SK-N-SH (cell line): ENCODE measurements at regions not wholly inside any gene's neighbourhood (a gene's known extent, or its start where the extent isn't known, plus 50 kb on each side); places are given as distances from the start of the nearest gene placed in this dataset.

Experiments
- CTCF ChIA-PET: fragments of 300-600, 350-600 bp; formaldehyde crosslinking; extraction: SDS; loops from one replicate; lab custom pipeline; 2021; lab: Yijun Ruan, JAX
- POLR2A ChIA-PET: fragments of 350-600 bp; sonication (Branson Sonifier 250); formaldehyde crosslinking; extraction: SDS; loops from one replicate; lab custom pipeline; 2020; ENCODE audit warnings: antibody characterized with exemption, inconsistent platforms; lab: Yijun Ruan, JAX
- DNase-seq: peaks from one replicate; pipeline ENCODE4 v3.0.0; 2012
- H2AFZ ChIP-seq: fragments of 200-600 bp; sonication (generic); 2 replicates; pipeline ENCODE4 v1.8.1; 2016; ENCODE audit warnings: antibody characterized with exemption, mild to moderate bottlenecking, low read depth
- H3F3A ChIP-seq: fragments of 200-600 bp; sonication (generic); replicated peaks from 2 replicates; pipeline ENCODE3; 2016; ENCODE audit warnings: antibody characterized with exemption, mild to moderate bottlenecking; ENCODE audit not compliant: insufficient read depth
- H3K27ac ChIP-seq, 2 experiments: fragments of 200-500 bp in 1 of 2; fragments of 200-600 bp in 1 of 2; sonication (Bioruptor generic) in 1 of 2; sonication (generic), shearing (Covaris generic) in 1 of 2; 2 replicates each; pipeline versions ENCODE4 v1.5.1 to v1.6.1; 2014 to 2016; ENCODE audit warnings: low read depth in 2 of 2, inconsistent platforms in 1 of 2, low read length in 1 of 2, mild to moderate bottlenecking in 1 of 2, mixed read lengths in 1 of 2
- H3K27me3 ChIP-seq: fragments of 200-600 bp; sonication (generic), shearing (Covaris generic); 2 replicates; pipeline ENCODE4 v1.6.1; 2016; ENCODE audit warnings: mixed run types; ENCODE audit not compliant: insufficient read depth
- H3K36me3 ChIP-seq, 2 experiments: fragments of 200-500 bp in 1 of 2; fragments of 200-600 bp in 1 of 2; sonication (Bioruptor generic) in 1 of 2; sonication (generic) in 1 of 2; replicated peaks in 1 of 2; 2 replicates each; pipeline versions ENCODE3 to v1.5.1; 2014 to 2016; ENCODE audit warnings: low read length in 1 of 2, mild to moderate bottlenecking in 1 of 2; ENCODE audit not compliant: insufficient read depth in 2 of 2, control insufficient read depth in 1 of 2
- H3K4me1 ChIP-seq, 2 experiments: fragments of 200-500 bp in 1 of 2; fragments of 200-600 bp in 1 of 2; sonication (Bioruptor generic) in 1 of 2; sonication (generic), shearing (Covaris generic) in 1 of 2; 2 replicates each; pipeline versions ENCODE4 v1.5.1 to v1.6.1; 2014 to 2016; ENCODE audit warnings: low read depth in 1 of 2, low read length in 1 of 2, mixed run types in 1 of 2; ENCODE audit not compliant: insufficient read depth in 2 of 2, control insufficient read depth in 1 of 2
- H3K4me2 ChIP-seq: fragments of 200-600 bp; sonication (generic), shearing (Covaris generic); 2 replicates; pipeline ENCODE4 v1.6.1; 2017; ENCODE audit warnings: mixed run types
- H3K4me3 ChIP-seq, 2 experiments: fragments of 200-500 bp in 1 of 2; fragments of 200-600 bp in 1 of 2; sonication (Bioruptor generic) in 1 of 2; sonication (generic), shearing (Covaris generic) in 1 of 2; 2 replicates each; pipeline versions ENCODE4 v1.5.1 to v1.8.1; 2014 to 2016; ENCODE audit warnings: low read depth in 2 of 2, inconsistent platforms in 1 of 2, low read length in 1 of 2, mild to moderate bottlenecking in 1 of 2, mixed read lengths in 1 of 2, moderate library complexity in 1 of 2
- H3K79me2 ChIP-seq: fragments of 200-600 bp; sonication (generic); 2 replicates; pipeline ENCODE4 v1.8.1; 2017; ENCODE audit warnings: mild to moderate bottlenecking; ENCODE audit not compliant: insufficient read depth
- H3K9ac ChIP-seq: fragments of 200-600 bp; sonication (generic); 2 replicates; pipeline ENCODE4 v1.6.1; 2017; ENCODE audit warnings: mixed run types
- H3K9me2 ChIP-seq: fragments of 200-600 bp; sonication (generic); 2 replicates; pipeline ENCODE4 v1.6.1; 2017; ENCODE audit warnings: mixed run types
- H3K9me3 ChIP-seq: fragments of 200-600 bp; sonication (generic); 2 replicates; pipeline ENCODE4 v1.6.1; 2017; ENCODE audit warnings: mixed run types, mild to moderate bottlenecking, moderate library complexity
- H4K20me1 ChIP-seq: fragments of 200-600 bp; sonication (generic); 2 replicates; pipeline ENCODE4 v1.6.1; 2017; ENCODE audit warnings: mild to moderate bottlenecking, mixed run types; ENCODE audit not compliant: insufficient read depth
- CHD2 ChIP-seq: fragments of 150-350 bp; IDR thresholded peaks from 2 replicates; pipeline ENCODE4 v1.6.1; 2018; ENCODE audit warnings: low read length; ENCODE audit not compliant: partially characterized antibody
- ELF1 ChIP-seq: IDR thresholded peaks from 2 replicates; pipeline ENCODE4 v1.4.0; 2012
- EZH2phosphoT487 ChIP-seq: fragments of 200-600 bp; sonication (generic); IDR thresholded peaks from 2 replicates; pipeline ENCODE4 v1.6.1; 2017; ENCODE audit warnings: low read depth, mixed run types, mild to moderate bottlenecking, antibody characterized with exemption, moderate library complexity, borderline replicate concordance
- FOSL2 ChIP-seq: IDR thresholded peaks from 2 replicates; pipeline ENCODE4 v1.4.0; 2012; ENCODE audit warnings: low read depth, mild to moderate bottlenecking, moderate library complexity, borderline replicate concordance
- FOXJ3 ChIP-seq: sonication (generic); formaldehyde crosslinking; IDR thresholded peaks from 2 replicates; pipeline ENCODE4 v1.5.1; 2020; ENCODE audit warnings: mild to moderate bottlenecking, missing genetic modification reagents
- FOXM1 ChIP-seq: IDR thresholded peaks from 2 replicates; pipeline ENCODE4 v1.4.0; 2012; ENCODE audit warnings: low read depth, mild to moderate bottlenecking
- GABPA ChIP-seq: IDR thresholded peaks from 2 replicates; pipeline ENCODE4 v1.4.0; 2012; ENCODE audit warnings: low read depth, mild to moderate bottlenecking
- GATA2 ChIP-seq: sonication (generic); formaldehyde crosslinking; IDR thresholded peaks from 2 replicates; pipeline ENCODE4 v1.5.0; 2020; ENCODE audit warnings: mild to moderate bottlenecking, missing genetic modification reagents
- JUND ChIP-seq: IDR thresholded peaks from 2 replicates; pipeline ENCODE4 v1.4.0; 2012
- MEF2A ChIP-seq: IDR thresholded peaks from 2 replicates; pipeline ENCODE4 v1.4.0; 2012; ENCODE audit warnings: low read depth, borderline replicate concordance
- NFIC ChIP-seq: IDR thresholded peaks from 2 replicates; pipeline ENCODE4 v1.4.0; 2012; ENCODE audit warnings: borderline replicate concordance
- POLR2AphosphoS5 ChIP-seq: IDR thresholded peaks from 2 replicates; pipeline ENCODE4 v1.6.1; 2012; ENCODE audit warnings: low read depth, low read length
- RAD21 ChIP-seq: IDR thresholded peaks from 2 replicates; pipeline ENCODE4 v1.6.1; 2012; ENCODE audit warnings: mild to moderate bottlenecking, low read length
- RXRA ChIP-seq: IDR thresholded peaks from 2 replicates; pipeline ENCODE4 v1.4.0; 2012; ENCODE audit warnings: low read depth, mild to moderate bottlenecking, borderline replicate concordance
- TAF1 ChIP-seq: IDR thresholded peaks from 2 replicates; pipeline ENCODE4 v1.6.1; 2012; ENCODE audit warnings: low read depth, mild to moderate bottlenecking, low read length, moderate library complexity, borderline replicate concordance
- TCF12 ChIP-seq: IDR thresholded peaks from 2 replicates; pipeline ENCODE4 v1.4.0; 2012
- TEAD4 ChIP-seq: IDR thresholded peaks from 2 replicates; pipeline ENCODE4 v1.4.0; 2012; ENCODE audit warnings: mild to moderate bottlenecking, borderline replicate concordance; ENCODE audit not compliant: insufficient read depth
- WGBS: methylation state at CpG from one replicate; pipeline ENCODE4 v1.1.6; 2017; ENCODE audit warnings: low lambda C conversion rate; 5-methylcytosine and 5-hydroxymethylcytosine counted together
- TF ChIP-seq, protein P1 (sequence below): IDR thresholded peaks from 2 replicates; pipeline ENCODE4 v1.4.0; 2012; ENCODE audit warnings: low read depth, borderline replicate concordance
- TF ChIP-seq, protein P2 (sequence below): IDR thresholded peaks from 2 replicates; pipeline ENCODE4 v1.4.0; 2012; ENCODE audit warnings: low read depth
- TF ChIP-seq, protein P3 (sequence below): fragments of 200-600 bp; sonication (generic); IDR thresholded peaks from 2 replicates; pipeline ENCODE4 v1.6.1; 2017; ENCODE audit warnings: antibody characterized with exemption, mild to moderate bottlenecking, moderate library complexity
- TF ChIP-seq, protein P4 (sequence below): IDR thresholded peaks from 2 replicates; pipeline ENCODE4; 2012
- TF ChIP-seq, protein P5 (sequence below): fragments of 150-350 bp; IDR thresholded peaks from 2 replicates; pipeline ENCODE4 v1.6.1; 2017; ENCODE audit warnings: antibody characterized with exemption, low read length, low read depth, borderline replicate concordance

DNA sequence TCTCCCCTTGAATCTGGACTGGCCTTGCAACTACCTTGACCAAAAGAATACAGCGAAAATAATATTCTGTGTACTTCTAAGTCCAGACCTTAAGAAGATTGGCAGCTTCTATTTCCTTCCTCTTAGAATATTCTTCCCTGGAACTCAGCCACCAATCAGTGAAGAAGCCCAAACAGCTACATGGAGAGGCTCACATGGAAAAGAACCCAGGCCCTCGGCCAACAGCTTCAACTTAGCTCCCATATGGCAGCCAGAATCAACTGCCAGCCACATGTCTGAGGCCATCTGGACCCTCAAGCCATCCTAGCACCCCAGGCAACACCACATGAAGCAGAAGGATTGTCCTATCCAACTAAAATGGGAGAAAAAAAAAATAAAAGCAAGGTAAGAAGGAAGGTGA lies 178.8 kb downstream of the IBTK start:
- Histone ChIP-seq H3K4me2 (no peak overlapping the region), H3K27ac (no peak overlapping the region), H3K27me3 (no peaks in the 10 kb centered on the region), H3K9me3 (no peaks in the 10 kb centered on the region)
- no peak for TF ChIP-seq GATA2 (CRISPR knock-in tag)
- no peak for TF ChIP-seq FOXM1
- no peak for TF ChIP-seq EZH2phosphoT487
- no peak for TF ChIP-seq FOXJ3 (CRISPR knock-in tag)
- TF ChIP-seq, protein P1, sequence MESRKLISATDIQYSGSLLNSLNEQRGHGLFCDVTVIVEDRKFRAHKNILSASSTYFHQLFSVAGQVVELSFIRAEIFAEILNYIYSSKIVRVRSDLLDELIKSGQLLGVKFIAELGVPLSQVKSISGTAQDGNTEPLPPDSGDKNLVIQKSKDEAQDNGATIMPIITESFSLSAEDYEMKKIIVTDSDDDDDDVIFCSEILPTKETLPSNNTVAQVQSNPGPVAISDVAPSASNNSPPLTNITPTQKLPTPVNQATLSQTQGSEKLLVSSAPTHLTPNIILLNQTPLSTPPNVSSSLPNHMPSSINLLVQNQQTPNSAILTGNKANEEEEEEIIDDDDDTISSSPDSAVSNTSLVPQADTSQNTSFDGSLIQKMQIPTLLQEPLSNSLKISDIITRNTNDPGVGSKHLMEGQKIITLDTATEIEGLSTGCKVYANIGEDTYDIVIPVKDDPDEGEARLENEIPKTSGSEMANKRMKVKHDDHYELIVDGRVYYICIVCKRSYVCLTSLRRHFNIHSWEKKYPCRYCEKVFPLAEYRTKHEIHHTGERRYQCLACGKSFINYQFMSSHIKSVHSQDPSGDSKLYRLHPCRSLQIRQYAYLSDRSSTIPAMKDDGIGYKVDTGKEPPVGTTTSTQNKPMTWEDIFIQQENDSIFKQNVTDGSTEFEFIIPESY = no peak
- no peak for TF ChIP-seq TEAD4
- no peak for TF ChIP-seq NFIC
- no peak for TF ChIP-seq CHD2
- TF ChIP-seq, protein P2, sequence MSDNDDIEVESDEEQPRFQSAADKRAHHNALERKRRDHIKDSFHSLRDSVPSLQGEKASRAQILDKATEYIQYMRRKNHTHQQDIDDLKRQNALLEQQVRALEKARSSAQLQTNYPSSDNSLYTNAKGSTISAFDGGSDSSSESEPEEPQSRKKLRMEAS = no peak
- TF ChIP-seq, protein P3, sequence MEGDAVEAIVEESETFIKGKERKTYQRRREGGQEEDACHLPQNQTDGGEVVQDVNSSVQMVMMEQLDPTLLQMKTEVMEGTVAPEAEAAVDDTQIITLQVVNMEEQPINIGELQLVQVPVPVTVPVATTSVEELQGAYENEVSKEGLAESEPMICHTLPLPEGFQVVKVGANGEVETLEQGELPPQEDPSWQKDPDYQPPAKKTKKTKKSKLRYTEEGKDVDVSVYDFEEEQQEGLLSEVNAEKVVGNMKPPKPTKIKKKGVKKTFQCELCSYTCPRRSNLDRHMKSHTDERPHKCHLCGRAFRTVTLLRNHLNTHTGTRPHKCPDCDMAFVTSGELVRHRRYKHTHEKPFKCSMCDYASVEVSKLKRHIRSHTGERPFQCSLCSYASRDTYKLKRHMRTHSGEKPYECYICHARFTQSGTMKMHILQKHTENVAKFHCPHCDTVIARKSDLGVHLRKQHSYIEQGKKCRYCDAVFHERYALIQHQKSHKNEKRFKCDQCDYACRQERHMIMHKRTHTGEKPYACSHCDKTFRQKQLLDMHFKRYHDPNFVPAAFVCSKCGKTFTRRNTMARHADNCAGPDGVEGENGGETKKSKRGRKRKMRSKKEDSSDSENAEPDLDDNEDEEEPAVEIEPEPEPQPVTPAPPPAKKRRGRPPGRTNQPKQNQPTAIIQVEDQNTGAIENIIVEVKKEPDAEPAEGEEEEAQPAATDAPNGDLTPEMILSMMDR = no peak
- TF ChIP-seq, all 33 proteins: peak for 0
- H4K20me1 ChIP-seq = no peaks in the 10 kb centered on the region
- no peak for DNase-seq
- H3F3A ChIP-seq = no peaks in the 10 kb centered on the region
- H3K9me2 ChIP-seq = no peaks in the 10 kb centered on the region
- peaks cover 0 to 23% of the 10 kb centered on the region in 2 experiments for H3K4me1 ChIP-seq
- no peak overlapping the region for H3K9ac ChIP-seq
- ChIA-PET CTCF (no interaction called here), POLR2A (no interaction called here)
- H3K4me3 ChIP-seq = no peak overlapping the region
- WGBS = 50% methylated on average over 2 of the region's 2 CpGs
- H2AFZ ChIP-seq = no peak overlapping the region
- H3K79me2 ChIP-seq = no peaks in the 10 kb centered on the region
- no peaks in the 10 kb centered on the region for H3K36me3 ChIP-seq

DNA sequence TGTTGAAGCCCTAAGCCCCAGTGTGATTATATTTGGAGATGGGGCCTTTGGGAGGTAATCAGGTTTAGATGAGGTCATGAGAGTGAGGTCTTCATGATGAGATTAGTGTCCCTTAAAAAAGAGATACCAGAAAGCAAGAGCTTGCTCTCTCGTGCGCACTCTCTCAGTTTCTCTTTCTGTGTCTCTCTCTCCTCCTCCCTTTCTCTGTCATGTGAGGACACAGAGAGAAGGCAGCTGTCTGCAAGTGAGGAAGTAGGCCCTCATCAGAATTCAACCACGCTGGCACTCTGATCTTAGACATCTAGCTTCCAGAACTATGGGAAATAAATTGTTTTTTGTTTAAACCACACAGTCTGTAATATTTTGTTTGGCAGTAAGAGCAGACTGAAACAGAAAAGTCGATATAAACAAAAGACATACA lies 180.5 kb downstream of the IBTK start:
- Histone ChIP-seq H3K9me3 (no peaks in the 10 kb centered on the region), H2AFZ (no peak overlapping the region), H3K4me3 (no peak overlapping the region), H3K27me3 (no peaks in the 10 kb centered on the region), H3K79me2 (no peaks in the 10 kb centered on the region), H3K36me3 (no peaks in the 10 kb centered on the region), H3K9ac (no peak overlapping the region), H3K4me1 (peaks cover 0 to 8% of the 10 kb centered on the region in 2 experiments; a peak in 3 of 4 replicates), H3K4me2 (no peak overlapping the region), H3K9me2 (no peaks in the 10 kb centered on the region), H4K20me1 (no peaks in the 10 kb centered on the region), H3F3A (no peaks in the 10 kb centered on the region), H3K27ac (no peak overlapping the region)
- TF ChIP-seq RAD21 = no peak
- no peak for TF ChIP-seq JUND
- no peak for TF ChIP-seq MEF2A
- TF ChIP-seq, protein P3 = no peak
- TF ChIP-seq POLR2AphosphoS5 = no peak
- TF ChIP-seq, protein P4, sequence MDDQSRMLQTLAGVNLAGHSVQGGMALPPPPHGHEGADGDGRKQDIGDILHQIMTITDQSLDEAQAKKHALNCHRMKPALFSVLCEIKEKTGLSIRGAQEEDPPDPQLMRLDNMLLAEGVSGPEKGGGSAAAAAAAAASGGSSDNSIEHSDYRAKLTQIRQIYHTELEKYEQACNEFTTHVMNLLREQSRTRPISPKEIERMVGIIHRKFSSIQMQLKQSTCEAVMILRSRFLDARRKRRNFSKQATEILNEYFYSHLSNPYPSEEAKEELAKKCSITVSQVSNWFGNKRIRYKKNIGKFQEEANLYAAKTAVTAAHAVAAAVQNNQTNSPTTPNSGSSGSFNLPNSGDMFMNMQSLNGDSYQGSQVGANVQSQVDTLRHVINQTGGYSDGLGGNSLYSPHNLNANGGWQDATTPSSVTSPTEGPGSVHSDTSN = no peak
- TF ChIP-seq FOXJ3 (CRISPR knock-in tag) = no peak
- TF ChIP-seq CHD2 = no peak
- TF ChIP-seq FOSL2 = no peak
- no peak for TF ChIP-seq TCF12
- no peak for TF ChIP-seq ELF1
- TF ChIP-seq TAF1 = no peak
- TF ChIP-seq, protein P5, sequence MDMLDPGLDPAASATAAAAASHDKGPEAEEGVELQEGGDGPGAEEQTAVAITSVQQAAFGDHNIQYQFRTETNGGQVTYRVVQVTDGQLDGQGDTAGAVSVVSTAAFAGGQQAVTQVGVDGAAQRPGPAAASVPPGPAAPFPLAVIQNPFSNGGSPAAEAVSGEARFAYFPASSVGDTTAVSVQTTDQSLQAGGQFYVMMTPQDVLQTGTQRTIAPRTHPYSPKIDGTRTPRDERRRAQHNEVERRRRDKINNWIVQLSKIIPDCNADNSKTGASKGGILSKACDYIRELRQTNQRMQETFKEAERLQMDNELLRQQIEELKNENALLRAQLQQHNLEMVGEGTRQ = no peak
- TF ChIP-seq GABPA = no peak
- no peak for TF ChIP-seq RXRA
- ChIA-PET CTCF (interaction anchor here (0.9 to 1.2 kb wide), 2 partner anchors 26 to 1106 kb away, joined by 3 read pairs; no protein-coding TSS in a partner anchor), POLR2A (no interaction called here)
- WGBS = 79% methylated on average over 4 of the region's 4 CpGs
- no peak for DNase-seq
